GM10266 (cell line): ENCODE measurements at regions not wholly inside any gene's neighbourhood (a gene's known extent, or its start where the extent isn't known, plus 50 kb on each side); places are given as distances from the start of the nearest gene placed in this dataset.

Source experiments
- DNase-seq: peaks from one replicate; pipeline ENCODE4 v3.0.0; 2012; ENCODE audit errors: extremely low spot score
- CTCF ChIP-seq: IDR thresholded peaks from 2 replicates; pipeline ENCODE4 v1.5.1; 2012; ENCODE audit warnings: mild to moderate bottlenecking, low read depth; ENCODE audit not compliant: control insufficient read depth, insufficient read depth; ENCODE audit errors: missing control alignments

GRCh38 chr2:223264541-223265193 lies 212.7 kb downstream of the KCNE4 start:
- DNase-seq, result no peak
- no peak for TF ChIP-seq CTCF

GRCh38 chr2:223267160-223267951 lies 215.4 kb downstream of the KCNE4 start:
- DNase-seq, result no peak
- TF ChIP-seq CTCF, result no peak

DNA sequence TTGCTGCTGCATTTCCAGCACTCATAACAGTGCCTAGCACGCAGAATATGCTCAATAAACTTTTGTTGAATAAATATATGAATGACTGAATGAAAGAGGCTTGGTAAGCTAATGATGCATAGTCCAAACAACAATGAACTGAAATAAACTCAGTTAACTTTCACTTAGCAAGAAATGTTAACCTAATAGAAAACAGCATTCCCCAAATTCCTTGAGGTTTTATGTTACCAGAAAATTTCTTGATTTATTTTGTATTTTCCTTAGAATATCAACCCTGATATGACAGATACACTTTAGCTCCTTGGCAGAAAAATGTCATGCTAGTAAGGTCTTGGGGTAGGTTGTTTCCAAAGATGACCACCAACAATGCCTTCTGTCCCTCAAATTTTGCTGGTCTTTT lies 217.4 kb downstream of the KCNE4 start:
- TF ChIP-seq CTCF, result no peak
- no peak for DNase-seq

DNA sequence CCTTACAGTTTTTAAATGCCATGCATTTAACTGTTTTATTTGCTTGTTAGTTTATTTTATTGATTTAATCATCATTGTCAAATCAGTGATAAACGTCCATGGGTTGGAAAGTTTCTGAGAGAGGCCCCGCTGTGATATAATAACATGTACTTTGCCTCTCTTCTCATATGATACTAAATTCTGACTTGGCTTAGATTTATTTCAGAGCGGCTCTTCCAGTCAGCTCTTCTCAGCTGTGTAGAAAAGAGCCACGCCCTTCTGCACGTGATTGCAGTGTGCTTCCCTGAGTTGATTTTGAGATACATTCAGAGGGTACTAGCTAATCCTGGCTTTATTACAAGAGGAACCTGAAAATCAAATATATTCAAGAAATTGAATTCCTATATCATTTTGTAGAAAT lies 218.6 kb downstream of the KCNE4 start:
- no peak for TF ChIP-seq CTCF
- no peak for DNase-seq

DNA sequence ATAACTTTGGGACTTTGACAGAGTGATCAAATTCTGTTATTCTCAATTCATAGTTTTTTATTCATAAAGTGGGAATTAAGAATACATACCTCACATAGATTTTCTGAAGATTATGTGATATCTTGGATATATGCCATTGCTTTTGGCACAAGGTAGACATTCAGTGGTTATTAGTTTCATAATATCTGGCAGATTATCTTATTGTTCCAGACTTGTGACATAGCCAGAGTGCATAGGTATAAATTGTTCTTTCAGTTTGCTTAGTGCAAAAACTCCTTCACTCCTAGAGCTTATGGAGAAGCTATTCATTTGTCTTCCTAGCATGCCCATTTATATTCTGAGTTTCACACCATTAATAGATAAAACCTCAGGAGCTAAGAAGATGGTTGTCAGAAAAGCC lies 222.0 kb downstream of the KCNE4 start:
- DNase-seq, result no peak
- TF ChIP-seq CTCF, result no peak

GRCh38 chr2:223282221-223282620 lies 230.2 kb downstream of the KCNE4 start:
- DNase-seq, result no peak
- no peak for TF ChIP-seq CTCF

DNA sequence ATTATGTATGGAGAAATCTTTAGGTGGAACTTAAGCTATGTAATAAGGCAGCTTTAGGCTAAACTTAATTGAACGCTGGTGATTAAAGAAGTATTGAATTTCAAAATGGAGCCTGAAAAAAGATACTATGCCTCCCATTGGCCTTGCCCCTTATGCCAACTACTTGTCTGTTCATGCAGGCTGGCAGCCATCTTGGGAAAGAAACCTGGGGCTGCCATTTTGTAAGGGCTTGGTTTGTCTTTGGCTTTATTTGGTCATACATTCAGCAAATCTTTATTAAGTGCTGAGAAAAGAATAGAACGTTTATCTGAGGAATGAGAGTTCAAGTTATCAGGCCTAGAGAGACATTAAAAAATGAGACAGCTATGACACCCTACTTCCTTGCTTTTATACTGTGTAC lies 231.3 kb downstream of the KCNE4 start:
- TF ChIP-seq CTCF, result no peak
- no peak for DNase-seq
